Stimulated activated CD8-positive, alpha-beta memory T cell treated with anti-CD3 and anti-CD28 coated beads, Interleukin-4, amount 100 ng/mL, for 24 hours (primary cell): ENCODE measurements at regions not wholly inside any gene's neighbourhood (a gene's known extent, or its start where the extent isn't known, plus 50 kb on each side); places are given as distances from the start of the nearest gene placed in this dataset.

ENCODE experiments used
- DNase-seq: peaks from one replicate; pipeline ENCODE4 v3.0.0-alpha.2; 2020; ENCODE audit warnings: low read depth

DNA sequence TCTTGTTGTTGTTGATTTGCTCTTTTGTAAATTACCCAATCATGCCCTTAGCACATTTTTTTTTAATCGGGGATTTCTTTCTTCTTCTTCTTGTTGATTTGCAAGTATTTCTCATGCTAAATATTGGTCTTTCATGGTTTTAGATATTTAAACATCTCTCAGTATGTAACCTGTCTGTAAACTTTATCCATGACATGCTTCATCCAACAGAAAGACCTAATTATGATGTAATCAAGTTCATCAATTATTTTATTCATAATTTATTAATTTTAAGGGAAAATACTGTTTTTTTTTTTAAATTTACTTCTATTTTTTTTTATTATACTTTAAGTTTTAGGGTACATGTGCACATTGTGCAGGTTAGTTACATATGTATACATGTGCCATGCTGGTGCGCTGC, 69.8 kb downstream of the TNFSF18 start:
- DNase-seq = no peak
